ENCODE measurements at regions not wholly inside any gene's neighbourhood (a gene's known extent, or its start where the extent isn't known, plus 50 kb on each side); places are given as distances from the start of the nearest gene placed in this dataset.

- no peak for DNase-seq (ENCODE audit: low read depth, low spot score)
Measured at GRCh38 chr5:174409971-174410370, 314.4 kb upstream of the MSX2 start.

- DNase-seq (ENCODE audit: low read depth, low spot score) = no peak
Measured at GRCh38 chr5:174410716-174411478, 313.5 kb upstream of the MSX2 start.

DNA sequence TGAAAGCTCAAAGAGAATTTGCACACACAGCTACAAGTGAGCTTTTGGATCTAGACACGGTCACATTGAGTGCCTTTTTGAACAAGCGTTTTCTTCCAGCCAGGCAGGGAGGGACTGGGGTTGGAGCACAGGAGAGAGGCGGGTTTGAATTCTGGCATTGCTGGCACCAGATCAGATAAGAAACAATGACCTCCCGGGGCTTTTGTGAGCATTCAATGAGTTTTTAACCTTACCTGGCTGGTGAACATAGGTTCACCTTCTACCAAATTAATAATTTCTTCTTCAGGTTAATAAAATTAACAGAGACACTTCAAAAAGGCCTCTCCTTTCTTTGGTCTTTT lies 312.9 kb upstream of the MSX2 start:
- DNase-seq (ENCODE audit: low read depth, low spot score) = no peak

GRCh38 chr5:174412374-174412773 lies 312.0 kb upstream of the MSX2 start:
- DNase-seq (ENCODE audit: low read depth, low spot score) = no peak

GRCh38 chr5:174412941-174413340 lies 311.4 kb upstream of the MSX2 start:
- no peak for DNase-seq (ENCODE audit: low read depth, low spot score)

DNA sequence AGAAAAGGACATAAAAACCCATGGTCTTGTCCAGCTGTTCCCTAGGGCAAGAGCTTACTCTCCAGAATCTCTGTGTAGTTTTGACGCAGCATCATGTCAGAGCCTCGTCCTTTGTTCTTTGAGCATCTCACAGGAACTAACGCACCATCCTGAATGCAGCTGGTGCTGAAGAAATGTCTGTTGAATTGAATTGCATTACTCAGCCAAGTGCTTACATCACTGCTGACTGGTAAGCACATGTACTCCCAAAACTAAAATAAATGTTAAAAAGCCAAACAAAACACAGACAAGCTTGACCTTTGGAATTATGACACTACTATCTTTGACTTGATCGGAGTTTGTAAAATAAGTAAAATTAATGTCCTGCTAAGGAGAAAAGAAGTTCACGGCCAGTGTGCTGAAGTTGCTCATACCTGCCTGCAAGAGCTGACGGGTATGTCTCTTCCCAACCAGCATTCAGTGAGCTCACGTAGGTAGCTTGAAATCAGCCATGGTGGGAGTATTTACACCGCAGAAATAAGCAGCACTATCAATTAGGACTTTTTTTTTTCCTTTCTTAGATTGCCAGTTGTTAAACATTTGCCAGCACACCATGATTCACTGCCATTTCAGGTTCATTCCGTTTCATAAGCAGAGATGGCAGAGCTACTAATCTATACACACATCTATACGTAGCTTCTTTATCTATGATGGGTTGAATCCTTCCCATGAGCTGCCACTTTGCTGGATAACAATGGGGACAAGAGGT lies 310.6 kb upstream of the MSX2 start:
- no peak for DNase-seq (ENCODE audit: low read depth, low spot score)

- no peak for DNase-seq (ENCODE audit: low read depth, low spot score)
Measured at GRCh38 chr5:174414315-174414710, 310.1 kb upstream of the MSX2 start.

DNA sequence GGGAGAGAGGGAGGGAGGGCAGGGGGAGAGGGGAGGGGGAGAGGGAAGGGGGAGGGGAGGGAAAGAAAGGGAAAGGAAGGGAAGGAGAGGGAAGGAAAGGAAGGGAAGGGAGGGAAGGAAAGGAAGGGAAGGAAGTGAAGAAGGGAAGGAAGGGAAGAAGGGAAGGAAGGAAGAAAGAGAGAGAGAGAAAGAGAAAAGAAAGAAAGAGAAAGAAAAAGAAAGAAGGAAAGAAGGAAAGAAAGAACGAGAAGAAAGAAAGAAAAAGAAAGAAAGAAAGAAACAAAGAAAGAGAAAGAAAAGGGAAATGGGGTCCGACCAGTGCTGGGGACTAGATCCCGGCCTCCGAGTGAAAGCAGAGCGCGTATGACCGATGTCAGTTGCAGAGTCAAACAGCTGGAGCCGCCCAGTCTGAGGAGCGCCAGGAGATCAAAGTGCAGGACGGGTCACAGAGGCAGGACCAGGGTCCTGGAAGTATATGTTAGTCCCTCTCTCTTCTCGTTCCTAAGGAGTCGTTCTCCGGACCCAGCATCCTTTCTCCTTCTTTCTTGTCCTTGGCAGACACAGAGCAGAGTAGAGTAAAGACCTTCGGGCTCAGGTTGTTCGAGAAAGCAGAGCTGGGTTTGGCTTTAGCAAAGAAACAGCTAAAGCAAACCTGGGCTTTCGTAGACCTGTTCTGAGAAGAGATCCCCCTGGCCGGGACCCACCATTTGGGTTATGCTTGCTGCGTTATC lies 305.4 kb upstream of the MSX2 start:
- DNase-seq (ENCODE audit: low read depth, low spot score) = no peak

DNA sequence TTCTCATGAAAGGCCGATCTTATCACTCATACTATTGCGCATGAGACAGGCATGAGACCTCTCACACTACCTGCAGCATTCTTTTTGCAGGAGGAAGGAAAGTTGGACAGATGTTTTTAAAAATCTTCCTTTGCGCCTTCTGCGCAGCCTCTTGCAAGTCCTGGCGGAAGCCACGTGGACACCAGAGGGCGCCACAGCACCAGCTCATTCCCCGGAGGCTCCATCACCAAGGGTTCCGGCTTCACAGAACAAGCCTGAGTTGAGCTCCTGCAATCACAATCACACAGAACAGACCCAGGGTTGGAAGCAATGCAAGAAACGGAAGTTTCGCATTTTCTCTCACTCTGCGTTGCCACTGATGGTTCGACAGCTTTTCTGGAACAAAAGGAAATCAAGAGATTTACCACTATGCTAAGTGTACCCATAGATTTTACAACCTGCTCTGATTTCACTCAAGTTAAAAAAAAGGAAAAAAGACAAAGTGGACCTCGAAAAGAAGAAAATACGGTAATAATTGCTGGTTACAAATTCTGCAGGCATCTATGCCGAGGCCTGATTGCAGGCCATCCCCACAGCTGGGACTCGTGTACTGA lies 304.7 kb upstream of the MSX2 start:
- DNase-seq (ENCODE audit: low read depth, low spot score) = peak; percentile 59

DNA sequence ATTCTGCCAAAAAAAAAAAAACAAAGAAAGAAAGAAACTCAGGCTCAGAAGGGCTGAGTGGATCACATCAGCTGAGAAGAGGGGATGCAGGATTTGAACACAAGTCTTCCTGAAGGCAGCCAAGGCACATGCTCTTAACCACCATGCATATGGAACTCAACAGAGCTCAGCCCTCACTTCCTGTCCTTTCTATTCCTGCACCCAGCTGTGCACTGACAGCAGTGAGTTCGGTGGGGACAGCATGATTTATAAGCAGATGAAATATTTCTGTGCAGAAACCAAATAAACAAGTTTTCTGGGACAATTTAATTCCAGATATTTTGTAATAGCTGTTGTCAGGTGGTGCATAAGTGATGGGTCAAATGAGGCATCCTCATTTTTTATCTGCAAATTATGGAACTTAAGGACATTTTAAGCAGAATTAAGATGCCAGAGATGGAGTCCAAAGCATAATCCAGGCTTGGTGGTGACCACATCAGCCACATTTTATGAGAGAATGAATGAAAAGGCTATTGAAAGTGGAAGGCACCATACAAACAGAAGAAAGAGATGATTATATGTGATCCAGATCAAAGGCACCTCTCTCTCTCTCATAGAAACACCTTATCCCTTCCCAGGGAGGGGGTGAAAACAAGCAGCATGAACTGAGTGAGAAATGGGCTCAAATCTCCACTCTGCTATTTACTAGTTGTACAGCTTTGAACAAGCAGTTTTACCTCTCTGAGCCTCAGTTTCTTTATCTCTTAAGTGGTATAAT lies 303.6 kb upstream of the MSX2 start:
- no peak for DNase-seq (ENCODE audit: low read depth, low spot score)

DNA sequence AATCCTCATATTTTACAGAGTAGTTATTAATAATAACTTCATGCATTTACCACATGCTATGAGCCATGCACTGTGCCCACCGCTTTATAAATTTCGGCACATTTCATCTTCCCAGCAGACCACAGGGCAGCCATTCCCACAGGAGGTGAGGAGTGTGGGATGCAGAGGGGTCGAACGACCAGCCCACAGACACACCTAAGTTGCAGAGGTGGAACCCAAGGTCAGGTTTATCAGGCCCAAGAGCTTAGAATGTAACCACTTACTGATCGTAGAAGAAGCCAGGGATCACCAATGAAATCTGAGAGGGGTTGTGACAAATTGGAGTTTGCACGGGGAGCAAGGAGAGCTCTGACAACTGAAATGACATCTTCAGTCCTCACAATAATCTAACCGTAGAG lies 303.0 kb upstream of the MSX2 start:
- DNase-seq (ENCODE audit: low read depth, low spot score) = no peak

DNA sequence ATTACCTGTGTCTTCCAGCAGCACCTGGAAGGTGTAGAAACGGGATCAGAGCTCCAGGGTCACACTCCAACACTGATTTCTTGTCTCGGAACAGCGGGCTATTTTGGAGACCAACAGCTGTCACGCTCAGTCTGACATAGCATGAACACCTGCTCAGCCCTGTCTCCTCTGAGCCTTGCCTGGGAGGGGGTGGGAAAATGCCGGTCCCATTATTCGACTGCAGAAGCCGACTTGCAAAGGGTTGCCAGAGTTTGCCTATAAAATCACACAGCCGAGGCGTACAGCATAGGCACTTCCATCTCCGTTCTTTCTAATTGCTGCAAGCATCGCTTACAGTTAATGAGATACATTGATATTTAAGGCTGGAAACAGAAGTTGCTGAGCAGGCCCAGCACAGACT lies 300.8 kb upstream of the MSX2 start:
- DNase-seq (ENCODE audit: low read depth, low spot score) = no peak

DNA sequence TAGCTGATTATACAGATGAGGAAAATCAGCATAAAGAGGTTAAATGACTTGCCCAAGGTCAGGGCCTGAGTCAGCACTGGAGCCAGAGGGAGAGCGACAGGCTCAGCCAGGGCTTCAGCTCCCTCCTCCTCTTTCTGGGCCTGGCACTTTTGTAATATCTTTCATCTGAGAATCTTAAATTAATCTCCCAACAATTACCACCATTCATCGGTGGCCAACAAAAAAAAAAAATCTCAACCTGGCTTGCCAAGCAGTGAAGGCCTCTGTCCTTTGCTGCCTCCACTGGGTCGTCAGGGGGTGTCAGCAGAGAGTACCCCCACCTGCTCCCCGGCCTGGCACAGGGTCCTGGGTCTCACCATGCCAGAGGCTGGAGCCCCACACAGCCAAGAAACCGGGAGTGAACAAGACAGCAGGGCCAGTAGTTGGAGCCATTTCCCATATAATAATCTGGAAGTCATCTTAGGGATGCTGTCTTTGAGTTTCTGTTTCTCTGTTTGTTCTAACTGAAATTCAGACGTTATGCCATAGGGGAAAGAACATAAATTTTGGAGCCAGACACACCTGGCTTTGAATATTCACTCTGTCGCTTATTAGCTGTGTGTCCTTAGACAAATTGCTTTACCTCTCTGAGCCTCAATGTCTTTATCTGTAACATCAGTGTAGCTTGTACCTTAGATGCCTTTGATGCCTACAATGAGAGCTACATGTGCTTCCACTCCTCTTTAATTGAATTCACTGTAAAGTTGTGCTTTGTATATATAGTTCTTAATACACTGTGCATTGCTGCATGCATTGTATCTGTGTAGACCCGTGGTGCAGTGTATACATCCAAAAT lies 299.9 kb upstream of the MSX2 start:
- DNase-seq (ENCODE audit: low read depth, low spot score) = no peak

- no peak for DNase-seq (ENCODE audit: low read depth, low spot score)
Measured at GRCh38 chr5:174425271-174425963, 299.0 kb upstream of the MSX2 start.

- no peak for DNase-seq (ENCODE audit: low read depth, low spot score)
Measured at GRCh38 chr5:174425964-174426290, 298.5 kb upstream of the MSX2 start.

DNA sequence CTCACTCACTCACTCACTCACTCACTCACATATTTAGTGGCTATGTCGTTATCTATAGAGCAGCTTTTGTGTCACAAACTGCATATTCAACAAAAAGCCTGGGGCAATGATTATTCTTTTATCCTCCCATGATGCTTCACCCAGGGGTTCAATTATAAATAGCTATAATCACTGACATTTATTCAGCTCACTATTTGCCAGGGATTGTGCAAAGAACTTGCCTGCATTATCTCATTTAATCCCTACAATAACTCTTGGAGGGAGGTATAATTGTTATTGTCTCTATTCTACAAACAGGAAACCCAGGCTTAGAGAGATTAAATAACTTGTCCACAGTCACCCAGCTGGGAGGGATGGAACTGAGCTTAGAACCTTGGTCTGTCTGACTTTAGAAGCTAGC lies 298.0 kb upstream of the MSX2 start:
- no peak for DNase-seq (ENCODE audit: low read depth, low spot score)

DNA sequence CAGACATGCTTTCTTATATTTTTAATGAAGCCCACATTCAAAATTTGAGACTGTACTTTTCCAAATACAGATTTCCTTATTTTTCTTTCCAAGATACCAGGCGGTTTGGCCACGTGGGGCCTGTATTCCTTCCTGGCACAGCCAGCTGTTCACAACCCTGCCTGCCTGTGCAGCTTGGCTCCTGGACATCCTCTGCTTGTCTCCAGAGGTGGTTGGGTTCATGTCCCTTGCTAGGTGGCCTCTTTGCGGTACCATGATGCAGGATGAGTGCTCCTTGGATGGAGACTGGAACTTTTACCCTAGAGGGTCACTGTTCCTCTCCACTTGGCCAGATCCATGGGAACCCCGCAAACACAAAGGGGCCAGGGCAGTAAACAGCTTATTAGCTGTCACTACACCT lies 297.5 kb upstream of the MSX2 start:
- no peak for DNase-seq (ENCODE audit: low read depth, low spot score)

- no peak for DNase-seq (ENCODE audit: low read depth, low spot score)
Measured at GRCh38 chr5:174427304-174427703, 297.1 kb upstream of the MSX2 start.

DNA sequence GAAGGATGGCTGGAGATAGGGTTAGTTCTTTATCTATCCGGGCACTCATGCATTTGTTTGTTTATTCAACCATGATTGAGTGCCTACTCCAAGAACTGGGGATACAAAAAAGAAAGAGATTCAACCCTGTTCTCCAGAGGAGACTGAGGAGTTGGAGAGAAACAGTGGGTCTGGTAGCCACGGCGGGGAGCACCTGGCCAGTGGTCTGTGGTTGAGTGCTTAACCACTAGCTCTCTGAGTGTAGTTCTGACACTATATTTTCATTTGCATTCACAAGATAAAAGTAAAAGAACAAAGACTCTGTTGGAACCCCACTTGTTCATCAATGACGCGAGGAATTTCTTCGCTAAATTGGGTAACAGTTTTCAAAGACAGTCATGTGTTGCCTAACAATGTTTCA lies 295.5 kb upstream of the MSX2 start:
- DNase-seq (ENCODE audit: low read depth, low spot score) = no peak

DNA sequence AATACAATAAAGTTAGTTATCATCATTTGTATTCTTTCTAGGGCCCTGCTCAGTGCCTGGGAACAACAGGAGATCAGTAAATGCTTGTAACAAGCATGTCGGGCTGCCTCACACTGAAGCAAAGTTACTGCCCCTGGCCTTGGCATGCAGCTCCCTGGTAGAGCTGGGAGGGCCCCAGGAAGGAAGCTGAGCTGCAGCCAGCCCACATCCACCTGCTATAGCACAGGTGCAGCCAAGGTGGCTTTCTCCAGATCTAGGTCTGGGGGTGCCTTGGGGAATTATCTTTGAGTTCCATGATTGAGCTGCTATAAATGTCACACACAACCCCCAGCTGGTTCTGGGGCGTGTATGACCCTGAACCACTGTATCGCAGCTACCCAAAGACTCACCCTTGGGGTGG lies 293.4 kb upstream of the MSX2 start:
- DNase-seq (ENCODE audit: low read depth, low spot score) = no peak

Data from pulmonary artery endothelial cell (primary cell).